ENCODE measurements at regions not wholly inside any gene's neighbourhood (a gene's known extent, or its start where the extent isn't known, plus 50 kb on each side); places are given as distances from the start of the nearest gene placed in this dataset.

GRCh38 chr5:172505845-172506244, 51.5 kb upstream of the SH3PXD2B start:
- DNase-seq (ENCODE audit: low spot score) (peak; percentile 41), ATAC-seq (no peak)
- intact Hi-C loops (cut with DNase I): no loop called here

GRCh38 chr5:172505403-172505759, 51.1 kb upstream of the SH3PXD2B start:
- ATAC-seq: no peak
- intact Hi-C loops (cut with DNase I): no loop called here

GRCh38 chr5:172504701-172505402, 50.5 kb upstream of the SH3PXD2B start:
- peak; percentile 79 for DNase-seq (ENCODE audit: low spot score)
- peak; percentile 88 for ATAC-seq
- intact Hi-C loops (cut with DNase I): no loop called here

More at GRCh38 chr5:172505403-172505759, 51.1 kb upstream of the SH3PXD2B start:
- peak; percentile 42 for DNase-seq (ENCODE audit: low spot score)

GRCh38 chr5:172503925-172504700, 49.8 kb upstream of the SH3PXD2B start:
- DNase-seq (ENCODE audit: low spot score) (peak; percentile 78), ATAC-seq (peak; percentile 94)
- intact Hi-C loops (cut with DNase I): no loop called here

Measured in sciatic nerve (tissue), 2 donors.